Activated CD4-positive, alpha-beta T cell treated with anti-CD3 and anti-CD28 coated beads for 36 hours (primary cell): ENCODE measurements at regions not wholly inside any gene's neighbourhood (a gene's known extent, or its start where the extent isn't known, plus 50 kb on each side); places are given as distances from the start of the nearest gene placed in this dataset.

ENCODE experiments used
- ATAC-seq: fragments of 200-7000 bp; cut with Tn5 transposase; one replicate; pipeline ENCODE4 v1.10.0; 2021; ENCODE audit warnings: mild to moderate bottlenecking, moderate library complexity
- CTCF ChIA-PET: fragments of 350-600 bp; sonication (Branson Sonifier 250); formaldehyde crosslinking; loops from one replicate; lab custom pipeline; 2021; ENCODE audit warnings: antibody characterized with exemption; lab: Charles Lee
- POLR2A ChIA-PET: fragments of 350-600 bp; sonication (Branson Sonifier 250); formaldehyde crosslinking; loops from one replicate; lab custom pipeline; 2021; ENCODE audit warnings: antibody characterized with exemption, inconsistent platforms; lab: Charles Lee
- DNase-seq: peaks from one replicate; pipeline ENCODE4 v3.0.0-alpha.2; 2020
- H3K27ac Mint-ChIP-seq: one replicate; pipeline ENCODE4 v1.8.0; 2021; ENCODE audit warnings: mixed read lengths
- H3K27me3 Mint-ChIP-seq: one replicate; pipeline ENCODE4 v1.8.0; 2021; ENCODE audit warnings: mixed read lengths
- H3K36me3 Mint-ChIP-seq: one replicate; pipeline ENCODE4 v1.8.0; 2021; ENCODE audit warnings: low read depth, mixed read lengths
- H3K4me1 Mint-ChIP-seq: one replicate; pipeline ENCODE4 v1.8.0; 2021; ENCODE audit warnings: mixed read lengths
- H3K4me3 Mint-ChIP-seq: one replicate; pipeline ENCODE4 v1.8.0; 2021; ENCODE audit warnings: mild to moderate bottlenecking, moderate library complexity, mixed read lengths
- H3K9me3 Mint-ChIP-seq: one replicate; pipeline ENCODE4 v1.8.0; 2021; ENCODE audit warnings: low read depth, mixed read lengths
- intact Hi-C, 2 experiments: fragments of 100-400 bp; cut with DNase I in 1 of 2; cut with micrococcal nuclease in 1 of 2; formaldehyde crosslinking; loops; one replicate each; pipeline versions ENCODE4 v1.14.2 to v1.15.1; 2022 to 2024; cut with DNase I, micrococcal nuclease

- Mint-ChIP-seq H3K27ac (no peak overlapping the region), H3K4me3 (no peak overlapping the region), H3K4me1 (no peaks in the 10 kb centered on the region), H3K27me3 (no peaks in the 10 kb centered on the region), H3K9me3 (peaks cover 11% of the 10 kb centered on the region), H3K36me3 (no peaks in the 10 kb centered on the region)
- CTCF ChIA-PET = no interaction called here
- intact Hi-C loops = loop anchor here in 1 of 2 experiments (10.0 kb wide), 1 partner anchor 663 kb away; no protein-coding TSS in a partner anchor
- DNase-seq (no peak), ATAC-seq (no peak)
- POLR2A ChIA-PET = no interaction called here
Observed at GRCh38 chr17:12342161-12342560, 321.5 kb downstream of the MAP2K4 start.

- Mint-ChIP-seq H3K4me3 (no peak overlapping the region), H3K9me3 (peaks cover 11% of the 10 kb centered on the region), H3K36me3 (no peaks in the 10 kb centered on the region), H3K27ac (no peak overlapping the region), H3K4me1 (no peaks in the 10 kb centered on the region), H3K27me3 (no peaks in the 10 kb centered on the region)
- ChIA-PET CTCF (no interaction called here), POLR2A (no interaction called here)
- no peak for ATAC-seq
- DNase-seq = peak; percentile 32
- intact Hi-C loops = loop anchor here in 1 of 2 experiments (10.0 kb wide), 1 partner anchor 662 kb away; no protein-coding TSS in a partner anchor
Observed at GRCh38 chr17:12342609-12343435, 322.1 kb downstream of the MAP2K4 start.

GRCh38 chr17:12348476-12348875 is 317.2 kb upstream of the MYOCD start:
- H3K9me3 Mint-ChIP-seq = peaks cover 14% of the 10 kb centered on the region
- no peaks in the 10 kb centered on the region for H3K36me3 Mint-ChIP-seq
- H3K27ac Mint-ChIP-seq = no peak overlapping the region
- ATAC-seq (no peak), DNase-seq (no peak)
- ChIA-PET CTCF (no interaction called here), POLR2A (no interaction called here)
- intact Hi-C loops = loop anchor here in 1 of 2 experiments (10.0 kb wide), 1 partner anchor 656 kb away; no protein-coding TSS in a partner anchor
- H3K4me1 Mint-ChIP-seq = no peaks in the 10 kb centered on the region
- H3K4me3 Mint-ChIP-seq = no peak overlapping the region
- no peaks in the 10 kb centered on the region for H3K27me3 Mint-ChIP-seq

GRCh38 chr17:12349297-12349696 is 316.4 kb upstream of the MYOCD start:
- Mint-ChIP-seq H3K36me3 (no peaks in the 10 kb centered on the region), H3K4me1 (no peaks in the 10 kb centered on the region), H3K27me3 (no peaks in the 10 kb centered on the region), H3K9me3 (peaks cover 14% of the 10 kb centered on the region), H3K27ac (no peak overlapping the region), H3K4me3 (no peak overlapping the region)
- CTCF ChIA-PET = no interaction called here
- POLR2A ChIA-PET = no interaction called here
- no peak for ATAC-seq
- intact Hi-C loops = loop anchor here in 1 of 2 experiments (10.0 kb wide), 1 partner anchor 656 kb away; no protein-coding TSS in a partner anchor
- DNase-seq = no peak

GRCh38 chr17:12352127-12352526 is 313.6 kb upstream of the MYOCD start:
- H3K9me3 Mint-ChIP-seq = peaks cover 17% of the 10 kb centered on the region
- no peaks in the 10 kb centered on the region for H3K36me3 Mint-ChIP-seq
- ChIA-PET CTCF (no interaction called here), POLR2A (no interaction called here)
- ATAC-seq (no peak), DNase-seq (no peak)
- H3K27ac Mint-ChIP-seq = no peak overlapping the region
- H3K27me3 Mint-ChIP-seq = no peaks in the 10 kb centered on the region
- no peak overlapping the region for H3K4me3 Mint-ChIP-seq
- intact Hi-C loops = no loop called here
- H3K4me1 Mint-ChIP-seq = no peaks in the 10 kb centered on the region

- H3K4me1 Mint-ChIP-seq = no peaks in the 10 kb centered on the region
- intact Hi-C loops = no loop called here
- DNase-seq (no peak), ATAC-seq (no peak)
- no peaks in the 10 kb centered on the region for H3K27me3 Mint-ChIP-seq
- peaks cover 5% of the 10 kb centered on the region for H3K9me3 Mint-ChIP-seq
- ChIA-PET POLR2A (no interaction called here), CTCF (no interaction called here)
- no peaks in the 10 kb centered on the region for H3K36me3 Mint-ChIP-seq
- H3K4me3 Mint-ChIP-seq = no peak overlapping the region
- no peak overlapping the region for H3K27ac Mint-ChIP-seq
Observed at GRCh38 chr17:12357600-12357999, 308.1 kb upstream of the MYOCD start.

GRCh38 chr17:12358477-12358876 is 307.2 kb upstream of the MYOCD start:
- Mint-ChIP-seq H3K4me3 (no peak overlapping the region), H3K4me1 (no peaks in the 10 kb centered on the region), H3K27me3 (no peaks in the 10 kb centered on the region), H3K9me3 (peaks cover 9% of the 10 kb centered on the region), H3K36me3 (no peaks in the 10 kb centered on the region), H3K27ac (no peak overlapping the region)
- POLR2A ChIA-PET = no interaction called here
- DNase-seq (no peak), ATAC-seq (no peak)
- intact Hi-C loops = no loop called here
- CTCF ChIA-PET = no interaction called here

GRCh38 chr17:12362853-12363455 is 302.7 kb upstream of the MYOCD start:
- peaks cover 9% of the 10 kb centered on the region for H3K9me3 Mint-ChIP-seq
- POLR2A ChIA-PET = no interaction called here

GRCh38 chr17:12365805-12366204 is 299.9 kb upstream of the MYOCD start:
- intact Hi-C loops = no loop called here
- no peaks in the 10 kb centered on the region for H3K4me1 Mint-ChIP-seq
- POLR2A ChIA-PET = no interaction called here

More at GRCh38 chr17:12362853-12363455, 302.7 kb upstream of the MYOCD start:
- no peak for ATAC-seq
- DNase-seq = no peak
- no peak overlapping the region for H3K27ac Mint-ChIP-seq
- no peak overlapping the region for H3K4me3 Mint-ChIP-seq
- intact Hi-C loops = no loop called here
- no peaks in the 10 kb centered on the region for H3K27me3 Mint-ChIP-seq
- no peaks in the 10 kb centered on the region for H3K36me3 Mint-ChIP-seq
- no peaks in the 10 kb centered on the region for H3K4me1 Mint-ChIP-seq
- CTCF ChIA-PET = interaction anchor here (0.7 to 1.5 kb wide), 2 partner anchors 9 to 626 kb away, joined by 3 to 4 read pairs; no protein-coding TSS in a partner anchor

GRCh38 chr17:12369065-12369464 is 296.6 kb upstream of the MYOCD start:
- H3K27me3 Mint-ChIP-seq = peaks cover 4% of the 10 kb centered on the region
- no peak for ATAC-seq
- H3K27ac Mint-ChIP-seq = no peak overlapping the region
- intact Hi-C loops = no loop called here
- ChIA-PET CTCF (no interaction called here), POLR2A (no interaction called here)
- DNase-seq = no peak
- no peaks in the 10 kb centered on the region for H3K4me1 Mint-ChIP-seq
- no peak overlapping the region for H3K4me3 Mint-ChIP-seq
- no peaks in the 10 kb centered on the region for H3K36me3 Mint-ChIP-seq
- peaks cover 20% of the 10 kb centered on the region for H3K9me3 Mint-ChIP-seq

More at GRCh38 chr17:12365805-12366204, 299.9 kb upstream of the MYOCD start:
- no peak for DNase-seq
- no peak for ATAC-seq
- Mint-ChIP-seq H3K36me3 (no peaks in the 10 kb centered on the region), H3K27me3 (peaks cover 4% of the 10 kb centered on the region), H3K27ac (no peak overlapping the region), H3K4me3 (no peak overlapping the region), H3K9me3 (peaks cover 14% of the 10 kb centered on the region)
- CTCF ChIA-PET = no interaction called here

GRCh38 chr17:12376276-12376675 is 289.4 kb upstream of the MYOCD start:
- Mint-ChIP-seq H3K36me3 (no peaks in the 10 kb centered on the region), H3K27ac (peak overlapping the region; percentile 47), H3K27me3 (no peaks in the 10 kb centered on the region), H3K9me3 (peaks cover 17% of the 10 kb centered on the region), H3K4me1 (no peaks in the 10 kb centered on the region), H3K4me3 (no peak overlapping the region)
- ATAC-seq (no peak), DNase-seq (no peak)
- ChIA-PET POLR2A (no interaction called here), CTCF (no interaction called here)
- intact Hi-C loops = no loop called here

GRCh38 chr17:12386225-12386624 is 279.5 kb upstream of the MYOCD start:
- ATAC-seq (no peak), DNase-seq (no peak)
- intact Hi-C loops = no loop called here
- Mint-ChIP-seq H3K36me3 (no peaks in the 10 kb centered on the region), H3K27ac (no peak overlapping the region), H3K4me1 (no peaks in the 10 kb centered on the region), H3K9me3 (peaks cover 3% of the 10 kb centered on the region), H3K4me3 (no peak overlapping the region), H3K27me3 (no peaks in the 10 kb centered on the region)
- ChIA-PET CTCF (no interaction called here), POLR2A (no interaction called here)
